ENCODE measurements at regions not wholly inside any gene's neighbourhood (a gene's known extent, or its start where the extent isn't known, plus 50 kb on each side); places are given as distances from the start of the nearest gene placed in this dataset.

DNA sequence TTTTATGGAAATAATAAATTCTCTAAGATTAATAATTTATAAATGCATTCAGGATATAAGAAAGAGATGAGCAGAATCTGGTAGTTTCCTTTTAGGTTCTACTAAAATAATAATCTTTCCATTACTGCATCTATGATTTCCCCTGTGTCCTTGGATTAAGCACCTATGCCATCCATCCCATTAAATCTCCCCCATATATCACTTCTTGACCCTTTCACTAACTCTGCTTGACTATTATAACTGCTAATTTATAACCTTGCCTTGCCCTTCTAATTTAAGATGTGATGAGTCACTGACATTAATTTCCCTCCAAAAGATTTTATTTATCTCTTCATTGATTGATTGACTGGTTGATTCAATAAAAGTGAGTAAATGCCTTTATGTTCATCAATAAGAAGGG lies 348.3 kb upstream of the LRATD1 start:
- H3K27me3 ChIP-seq (ENCODE audit: control insufficient read depth, insufficient read depth, low read length): no peaks in the 10 kb centered on the region
- no peaks in the 10 kb centered on the region for H3K9me3 ChIP-seq (ENCODE audit: control insufficient read depth, low read length)
- H3K9ac ChIP-seq: no peak overlapping the region
- TF ChIP-seq, protein P1, sequence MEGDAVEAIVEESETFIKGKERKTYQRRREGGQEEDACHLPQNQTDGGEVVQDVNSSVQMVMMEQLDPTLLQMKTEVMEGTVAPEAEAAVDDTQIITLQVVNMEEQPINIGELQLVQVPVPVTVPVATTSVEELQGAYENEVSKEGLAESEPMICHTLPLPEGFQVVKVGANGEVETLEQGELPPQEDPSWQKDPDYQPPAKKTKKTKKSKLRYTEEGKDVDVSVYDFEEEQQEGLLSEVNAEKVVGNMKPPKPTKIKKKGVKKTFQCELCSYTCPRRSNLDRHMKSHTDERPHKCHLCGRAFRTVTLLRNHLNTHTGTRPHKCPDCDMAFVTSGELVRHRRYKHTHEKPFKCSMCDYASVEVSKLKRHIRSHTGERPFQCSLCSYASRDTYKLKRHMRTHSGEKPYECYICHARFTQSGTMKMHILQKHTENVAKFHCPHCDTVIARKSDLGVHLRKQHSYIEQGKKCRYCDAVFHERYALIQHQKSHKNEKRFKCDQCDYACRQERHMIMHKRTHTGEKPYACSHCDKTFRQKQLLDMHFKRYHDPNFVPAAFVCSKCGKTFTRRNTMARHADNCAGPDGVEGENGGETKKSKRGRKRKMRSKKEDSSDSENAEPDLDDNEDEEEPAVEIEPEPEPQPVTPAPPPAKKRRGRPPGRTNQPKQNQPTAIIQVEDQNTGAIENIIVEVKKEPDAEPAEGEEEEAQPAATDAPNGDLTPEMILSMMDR (IDR thresholded peaks at IDR 0.05): no peak
- H3K36me3 ChIP-seq (ENCODE audit: control insufficient read depth, insufficient read depth, low read length): no peaks in the 10 kb centered on the region
- no peaks in the 10 kb centered on the region for H3K79me2 ChIP-seq
- H3K27ac ChIP-seq: no peak overlapping the region
- H2AFZ ChIP-seq: no peak overlapping the region
- no peak overlapping the region for H3K4me3 ChIP-seq (ENCODE audit: low read depth, low read length)
- no peak overlapping the region for H3K4me2 ChIP-seq (ENCODE audit: low read length)
- H3K4me1 ChIP-seq: no peaks in the 10 kb centered on the region

DNA sequence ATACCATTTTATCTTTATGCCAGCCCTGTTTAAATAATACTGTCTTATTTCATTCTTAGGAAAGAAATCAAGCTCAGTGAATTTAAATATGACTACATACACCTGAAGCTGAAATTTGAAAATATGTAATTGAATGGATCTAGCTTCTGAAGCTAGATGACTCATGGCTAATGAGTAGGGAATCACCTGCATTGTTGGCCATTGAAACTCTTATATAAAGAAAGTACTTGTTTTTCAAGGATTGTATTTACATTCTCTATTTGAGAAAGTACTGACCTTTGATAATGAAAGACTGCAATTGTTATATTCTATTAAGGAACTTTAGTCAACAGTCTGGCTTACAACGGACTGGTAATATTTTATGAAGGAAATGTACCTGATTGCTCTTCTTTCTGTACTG lies 346.7 kb upstream of the LRATD1 start:
- H3K79me2 ChIP-seq: no peaks in the 10 kb centered on the region
- no peak overlapping the region for H2AFZ ChIP-seq
- H3K4me2 ChIP-seq (ENCODE audit: low read length): no peak overlapping the region
- H3K4me3 ChIP-seq (ENCODE audit: low read depth, low read length): no peak overlapping the region
- H3K9me3 ChIP-seq (ENCODE audit: control insufficient read depth, low read length): no peaks in the 10 kb centered on the region
- TF ChIP-seq, protein P1 (IDR thresholded peaks at IDR 0.05): no peak
- no peaks in the 10 kb centered on the region for H3K4me1 ChIP-seq
- no peak overlapping the region for H3K27ac ChIP-seq
- no peaks in the 10 kb centered on the region for H3K36me3 ChIP-seq (ENCODE audit: control insufficient read depth, insufficient read depth, low read length)
- H3K27me3 ChIP-seq (ENCODE audit: control insufficient read depth, insufficient read depth, low read length): no peaks in the 10 kb centered on the region
- H3K9ac ChIP-seq: no peak overlapping the region

DNA sequence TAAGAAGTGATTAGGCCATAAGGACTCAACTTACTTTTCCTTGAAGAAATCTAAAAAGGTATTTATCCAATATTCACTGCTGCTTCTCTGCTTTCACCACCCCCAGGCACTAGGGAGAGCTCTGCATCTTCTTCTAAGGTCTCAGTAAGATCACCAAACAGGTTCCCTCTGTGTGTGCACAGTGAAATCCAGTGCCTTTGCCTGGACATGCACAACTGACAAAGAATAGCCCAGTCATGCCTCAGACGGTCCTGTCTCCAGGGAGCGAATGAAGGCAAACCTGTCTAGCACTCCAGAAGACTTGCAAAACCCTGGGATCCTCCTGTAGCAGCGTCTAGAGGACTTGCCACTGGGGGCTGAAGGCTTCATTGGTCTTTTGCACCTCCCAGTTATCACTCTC lies 344.5 kb upstream of the LRATD1 start:
- H3K9me3 ChIP-seq (ENCODE audit: control insufficient read depth, low read length): no peaks in the 10 kb centered on the region
- TF ChIP-seq, protein P1 (IDR thresholded peaks at IDR 0.05): no peak
- H2AFZ ChIP-seq: no peak overlapping the region
- H3K36me3 ChIP-seq (ENCODE audit: control insufficient read depth, insufficient read depth, low read length): no peaks in the 10 kb centered on the region
- no peaks in the 10 kb centered on the region for H3K27me3 ChIP-seq (ENCODE audit: control insufficient read depth, insufficient read depth, low read length)
- no peak overlapping the region for H3K4me3 ChIP-seq (ENCODE audit: low read depth, low read length)
- no peak overlapping the region for H3K4me2 ChIP-seq (ENCODE audit: low read length)
- H3K4me1 ChIP-seq: no peaks in the 10 kb centered on the region
- H3K9ac ChIP-seq: no peak overlapping the region
- H3K79me2 ChIP-seq: no peaks in the 10 kb centered on the region
- H3K27ac ChIP-seq: no peak overlapping the region

DNA sequence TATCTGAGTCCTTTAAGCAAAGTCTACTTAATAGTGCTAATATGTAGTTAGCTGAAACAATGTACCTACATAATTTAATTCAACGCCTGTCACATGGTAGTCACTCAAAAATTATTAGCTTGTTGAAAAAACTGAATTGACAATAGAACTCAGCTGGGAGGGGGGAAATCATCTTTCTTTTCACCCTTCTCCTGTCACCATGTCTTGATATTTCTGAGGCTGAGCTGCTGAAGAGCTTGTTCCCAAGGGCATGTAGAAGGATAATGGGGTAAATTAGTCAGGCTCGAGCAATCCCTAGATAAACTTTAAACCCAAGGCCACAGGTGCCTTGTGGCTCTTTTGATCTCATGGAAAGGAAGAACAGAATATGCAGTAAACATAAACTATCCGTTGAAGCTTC lies 339.6 kb upstream of the LRATD1 start:
- H3K9ac ChIP-seq: no peak overlapping the region
- no peaks in the 10 kb centered on the region for H3K79me2 ChIP-seq
- no peaks in the 10 kb centered on the region for H3K4me1 ChIP-seq
- TF ChIP-seq, protein P1 (IDR thresholded peaks at IDR 0.05): no peak
- no peak overlapping the region for H2AFZ ChIP-seq
- H3K27ac ChIP-seq: no peak overlapping the region
- H3K36me3 ChIP-seq (ENCODE audit: control insufficient read depth, insufficient read depth, low read length): no peaks in the 10 kb centered on the region
- no peak overlapping the region for H3K4me2 ChIP-seq (ENCODE audit: low read length)
- no peaks in the 10 kb centered on the region for H3K27me3 ChIP-seq (ENCODE audit: control insufficient read depth, insufficient read depth, low read length)
- no peaks in the 10 kb centered on the region for H3K9me3 ChIP-seq (ENCODE audit: control insufficient read depth, low read length)
- H3K4me3 ChIP-seq (ENCODE audit: low read depth, low read length): no peak overlapping the region

DNA sequence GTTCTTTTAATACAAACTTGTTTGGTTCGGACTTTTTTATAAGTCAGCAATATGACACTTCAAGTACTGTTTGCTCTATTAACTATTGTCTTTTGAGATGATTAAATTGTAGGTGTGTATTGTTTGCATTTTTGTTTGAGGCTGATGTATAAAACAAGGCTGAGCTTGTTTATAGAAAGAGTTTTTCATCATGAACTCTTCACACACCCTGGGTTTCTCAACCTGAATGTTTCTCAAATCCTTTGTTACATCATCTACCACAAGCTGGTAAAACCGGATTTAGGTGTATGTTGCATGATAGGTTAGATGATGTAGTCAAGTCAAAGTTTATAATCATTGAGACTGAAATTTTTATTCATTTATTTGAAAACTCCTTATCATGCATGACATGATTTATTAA lies 335.2 kb upstream of the LRATD1 start:
- TF ChIP-seq, protein P1 (IDR thresholded peaks at IDR 0.05): no peak
- Histone ChIP-seq H3K36me3 (ENCODE audit: control insufficient read depth, insufficient read depth, low read length) (no peaks in the 10 kb centered on the region), H3K27me3 (ENCODE audit: control insufficient read depth, insufficient read depth, low read length) (no peaks in the 10 kb centered on the region), H3K4me2 (ENCODE audit: low read length) (no peak overlapping the region), H3K27ac (no peak overlapping the region), H2AFZ (no peak overlapping the region), H3K9me3 (ENCODE audit: control insufficient read depth, low read length) (no peaks in the 10 kb centered on the region), H3K4me1 (no peaks in the 10 kb centered on the region), H3K9ac (no peak overlapping the region), H3K4me3 (ENCODE audit: low read depth, low read length) (no peak overlapping the region), H3K79me2 (no peaks in the 10 kb centered on the region)

All from parathyroid adenoma (tissue), 2 donors.